H1 (cell line): ENCODE measurements at regions not wholly inside any gene's neighbourhood (a gene's known extent, or its start where the extent isn't known, plus 50 kb on each side); places are given as distances from the start of the nearest gene placed in this dataset.

Experiments used
- CTCF ChIA-PET: fragments of 300-600 bp; sonication (Branson Sonifier 250); formaldehyde crosslinking; loops from one replicate; lab custom pipeline; 2021; ENCODE audit not compliant: partially characterized antibody; lab: Charles Lee
- POLR2A ChIA-PET: fragments of 300-600 bp; sonication (Branson Sonifier 250); formaldehyde crosslinking; loops from one replicate; lab custom pipeline; 2021; ENCODE audit warnings: inconsistent platforms; ENCODE audit not compliant: partially characterized antibody; lab: Charles Lee
- DNase-seq, 2 experiments: peaks; one replicate each; pipeline versions ENCODE4 v3.0.0 to v3.0.0-alpha.2; 2010 to 2022; ENCODE audit warnings: low spot score in 2 of 2, low read depth in 1 of 2, mixed read lengths in 1 of 2
- FAIRE-seq: peaks from 2 replicates; lab custom pipeline; 2011; peaks lifted over from hg19 to GRCh38; lab: Jason Lieb, UNC
- H2AFZ ChIP-seq: 2 replicates; pipeline ENCODE4 v1.8.1; 2012; ENCODE audit warnings: low read length, inconsistent platforms
- H2AK5ac ChIP-seq: 2 replicates; pipeline ENCODE4 v1.6.1; 2013; ENCODE audit warnings: low read depth, low read length
- H2BK120ac ChIP-seq: replicated peaks from 2 replicates; pipeline ENCODE3; 2013; ENCODE audit warnings: low read depth, low read length, inconsistent platforms
- H2BK12ac ChIP-seq: 2 replicates; pipeline ENCODE4 v1.6.1; 2013; ENCODE audit warnings: low read depth, low read length
- H2BK15ac ChIP-seq: 2 replicates; pipeline ENCODE4 v1.6.1; 2013; ENCODE audit warnings: low read length
- H2BK20ac ChIP-seq: 2 replicates; pipeline ENCODE4 v1.6.1; 2013; ENCODE audit warnings: low read length
- H2BK5ac ChIP-seq: 2 replicates; pipeline ENCODE4 v1.6.1; 2013; ENCODE audit warnings: low read depth, low read length
- H3K14ac ChIP-seq: 2 replicates; pipeline ENCODE4 v1.6.1; 2013; ENCODE audit warnings: inconsistent platforms; ENCODE audit not compliant: insufficient read length
- H3K18ac ChIP-seq: 2 replicates; pipeline ENCODE4 v1.6.1; 2013; ENCODE audit warnings: low read length; ENCODE audit errors: extremely low read depth
- H3K23ac ChIP-seq: 2 replicates; pipeline ENCODE4 v1.6.1; 2013; ENCODE audit warnings: inconsistent platforms; ENCODE audit not compliant: insufficient read length
- H3K23me2 ChIP-seq: 2 replicates; pipeline ENCODE4 v1.6.1; 2013; ENCODE audit warnings: low read depth, low read length
- H3K27ac ChIP-seq: 2 replicates; pipeline ENCODE4 v1.6.1; 2011; ENCODE audit warnings: low read depth, low read length, inconsistent platforms
- H3K27me3 ChIP-seq, 4 experiments: replicated peaks in 1 of 4; 1 replicate in 1 of 4; 2 replicates in 3 of 4; pipeline versions ENCODE4 v1.6.1 to v1.8.1; 2011 to 2013; ENCODE audit warnings: low read length in 3 of 4, mild to moderate bottlenecking in 3 of 4, inconsistent platforms in 2 of 4, mixed read lengths in 2 of 4, moderate library complexity in 1 of 4; ENCODE audit not compliant: control insufficient read depth in 3 of 4, insufficient read depth in 3 of 4; ENCODE audit errors: extremely low read depth in 1 of 4
- H3K36me3 ChIP-seq, 4 experiments: 2 replicates each; pipeline versions ENCODE4 v1.6.1 to v1.8.1; 2011 to 2013; ENCODE audit warnings: mild to moderate bottlenecking in 4 of 4, low read length in 3 of 4, moderate library complexity in 2 of 4, control low read depth in 1 of 4, inconsistent platforms in 1 of 4; ENCODE audit not compliant: insufficient read depth in 4 of 4, control insufficient read depth in 2 of 4
- H3K4ac ChIP-seq: replicated peaks from 2 replicates; pipeline ENCODE3; 2013; ENCODE audit warnings: low read length, low read depth, mixed read lengths, inconsistent platforms; ENCODE audit not compliant: insufficient read length
- H3K4me1 ChIP-seq, 4 experiments: replicated peaks in 1 of 4; 1 replicate in 1 of 4; 2 replicates in 3 of 4; pipeline versions ENCODE4 v1.6.1 to v1.8.1; 2011 to 2013; ENCODE audit warnings: low read length in 3 of 4, inconsistent platforms in 2 of 4, mixed read lengths in 1 of 4; ENCODE audit not compliant: insufficient read depth in 4 of 4, control insufficient read depth in 3 of 4
- H3K4me2 ChIP-seq, 2 experiments: 2 replicates each; pipeline versions ENCODE4 v1.6.1 to v1.8.1; 2011 to 2013; ENCODE audit warnings: low read depth in 2 of 2, low read length in 2 of 2, control low read depth in 1 of 2, inconsistent platforms in 1 of 2, mild to moderate bottlenecking in 1 of 2; ENCODE audit not compliant: insufficient read depth in 1 of 2
- H3K4me3 ChIP-seq, 4 experiments: fragments of 200-600, 300-600 bp in 1 of 4; sonication (generic), shearing (Covaris generic), sonication (Bioruptor Twin) in 1 of 4; 2 replicates each; pipeline versions ENCODE4 v1.5.1 to v1.8.1; 2011 to 2016; ENCODE audit warnings: low read length in 4 of 4, low read depth in 3 of 4, control low read depth in 2 of 4, inconsistent platforms in 2 of 4, mild to moderate bottlenecking in 2 of 4, mixed read lengths in 1 of 4, moderate library complexity in 1 of 4; ENCODE audit not compliant: insufficient read depth in 2 of 4; ENCODE audit errors: extremely low read depth in 1 of 4
- H3K56ac ChIP-seq: replicated peaks from 2 replicates; pipeline ENCODE3; 2013; ENCODE audit warnings: low read depth, mild to moderate bottlenecking, mixed read lengths, low read length, inconsistent platforms; ENCODE audit not compliant: insufficient read length
- H3K79me1 ChIP-seq: 2 replicates; pipeline ENCODE4 v1.6.1; 2013; ENCODE audit warnings: low read depth, low read length, control low read depth
- H3K79me2 ChIP-seq, 2 experiments: 2 replicates each; pipeline versions ENCODE4 v1.6.1 to v1.8.1; 2012 to 2013; ENCODE audit warnings: low read length in 2 of 2, mild to moderate bottlenecking in 2 of 2, inconsistent platforms in 1 of 2; ENCODE audit not compliant: insufficient read depth in 2 of 2, control insufficient read depth in 1 of 2
- H3K9ac ChIP-seq, 4 experiments: replicated peaks in 1 of 4; 1 replicate in 1 of 4; 2 replicates in 3 of 4; pipeline versions ENCODE4 v1.6.1 to v1.8.1; 2011 to 2013; ENCODE audit warnings: low read depth in 3 of 4, low read length in 3 of 4, control low read depth in 2 of 4, mild to moderate bottlenecking in 2 of 4, moderate library complexity in 2 of 4, inconsistent platforms in 1 of 4; ENCODE audit errors: extremely low read depth in 1 of 4
- H3K9me3 ChIP-seq, 2 experiments: 2 replicates each; pipeline versions ENCODE4 v1.6.1 to v1.8.1; 2012 to 2013; ENCODE audit warnings: mild to moderate bottlenecking in 2 of 2, moderate library complexity in 2 of 2, control low read depth in 1 of 2, inconsistent platforms in 1 of 2, low read depth in 1 of 2, low read length in 1 of 2, mixed read lengths in 1 of 2; ENCODE audit not compliant: insufficient read depth in 2 of 2
- H4K20me1 ChIP-seq, 2 experiments: replicated peaks in 1 of 2; 2 replicates each; pipeline versions ENCODE3 to v1.8.1; 2011 to 2013; ENCODE audit warnings: inconsistent platforms in 2 of 2, low read length in 2 of 2, mild to moderate bottlenecking in 1 of 2; ENCODE audit not compliant: insufficient read depth in 2 of 2, control insufficient read depth in 1 of 2
- H4K5ac ChIP-seq: 2 replicates; pipeline ENCODE4 v1.6.1; 2013; ENCODE audit warnings: low read length, low read depth, mixed read lengths, inconsistent platforms; ENCODE audit not compliant: insufficient read length
- H4K8ac ChIP-seq: 2 replicates; pipeline ENCODE4 v1.8.0; 2013; ENCODE audit warnings: mild to moderate bottlenecking, moderate library complexity, low read length, inconsistent platforms; ENCODE audit not compliant: insufficient read depth; ENCODE audit errors: extremely low read depth
- H4K91ac ChIP-seq: replicated peaks from 2 replicates; pipeline ENCODE3; 2013; ENCODE audit warnings: low read length, mixed read lengths, inconsistent platforms; ENCODE audit not compliant: insufficient read length
- HDAC2 ChIP-seq, 2 experiments: fragments of 300-600 bp in 1 of 2; sonication (generic) in 1 of 2; IDR thresholded peaks; 2 replicates each; pipeline ENCODE4 v1.6.1; 2011 to 2012; ENCODE audit warnings: low read depth in 2 of 2, low read length in 2 of 2, mild to moderate bottlenecking in 2 of 2, moderate library complexity in 2 of 2, borderline replicate concordance in 1 of 2, inconsistent platforms in 1 of 2
- JUND ChIP-seq: IDR thresholded peaks from 2 replicates; pipeline ENCODE4 v1.6.1; 2011; ENCODE audit warnings: mild to moderate bottlenecking, improper control_type of control experiment, low read length
- KDM4A ChIP-seq: IDR thresholded peaks from one replicate; pipeline ENCODE4 v1.7.1; 2012; ENCODE audit warnings: low read depth, mild to moderate bottlenecking, moderate library complexity, low read length, inconsistent platforms; ENCODE audit not compliant: severe bottlenecking
- WGBS, 2 experiments: shearing (Covaris generic) in 1 of 2; methylation state at CpG; one replicate each; pipeline versions ENCODE4 v1.1.6 to v1.1.7; 2013 to 2015; ENCODE audit warnings: low lambda C conversion rate in 2 of 2, mixed read lengths in 2 of 2, inconsistent platforms in 1 of 2, low coverage in 1 of 2, missing lambda C conversion rate in 1 of 2; ENCODE audit not compliant: insufficient replicate concordance in 2 of 2, insufficient coverage in 1 of 2, insufficient read length in 1 of 2; ENCODE audit errors: extremely low coverage in 1 of 2, missing lambda C conversion rate in 1 of 2; 5-methylcytosine and 5-hydroxymethylcytosine counted together

- Histone ChIP-seq H3K56ac (no peak overlapping the region), H3K9ac (no peak overlapping the region), H3K4ac (no peak overlapping the region), H2BK120ac (no peak overlapping the region), H3K27me3 (no peaks in the 10 kb centered on the region), H2BK5ac (no peak overlapping the region), H3K14ac (no peak overlapping the region), H2AK5ac (no peak overlapping the region), H4K8ac (no peak overlapping the region), H4K20me1 (no peaks in the 10 kb centered on the region), H3K4me2 (no peak overlapping the region), H3K23me2 (no peaks in the 10 kb centered on the region), H3K27ac (no peak overlapping the region), H3K4me3 (no peak overlapping the region), H4K5ac (no peak overlapping the region), H2BK12ac (no peak overlapping the region), H2BK15ac (no peak overlapping the region), H3K4me1 (peaks cover 0 to 2% (median 0%) of the 10 kb centered on the region in 4 experiments; a peak in 1 of 7 replicates), H2BK20ac (no peak overlapping the region), H3K79me2 (no peaks in the 10 kb centered on the region), H3K23ac (no peak overlapping the region), H4K91ac (no peak overlapping the region), H3K9me3 (no peaks in the 10 kb centered on the region), H3K79me1 (no peaks in the 10 kb centered on the region), H3K36me3 (no peaks in the 10 kb centered on the region), H2AFZ (no peak overlapping the region), H3K18ac (no peak overlapping the region)
- CTCF ChIA-PET: interaction anchor here (1.0 to 1.6 kb wide), 5 partner anchors 11 to 266 kb away, joined by 3 to 7 read pairs (median 5); no protein-coding TSS in a partner anchor
- POLR2A ChIA-PET: no interaction called here
- no peak for FAIRE-seq
- no peak for DNase-seq
- 93% methylated on average over 1 of the region's 1 CpG; no CpG with 5 or more reads in 1 of the 2 experiments for WGBS, 2 experiments
- TF ChIP-seq JUND (no peak), HDAC2 (IDR thresholded peaks at IDR 0.05; ENCODE audit: borderline replicate concordance in 1 of 2, low read depth in 2 of 2, low read length in 2 of 2) (no peak), KDM4A (no peak)
Measured at GRCh38 chr16:49168126-49168525, 113.5 kb downstream of the CBLN1 start.
